Activated CD4-positive, alpha-beta T cell treated with anti-CD3 and anti-CD28 coated beads for 36 hours (primary cell): ENCODE measurements at regions not wholly inside any gene's neighbourhood (a gene's known extent, or its start where the extent isn't known, plus 50 kb on each side); places are given as distances from the start of the nearest gene placed in this dataset.
A peak's percentile ranks its signal among the peaks of the same experiment; 100 is the strongest.

Source experiments
- ATAC-seq: fragments of 200-7000 bp; cut with Tn5 transposase; one replicate; pipeline ENCODE4 v1.10.0; 2021; ENCODE audit warnings: mild to moderate bottlenecking, moderate library complexity
- CTCF ChIA-PET: fragments of 350-600 bp; sonication (Branson Sonifier 250); formaldehyde crosslinking; loops from one replicate; lab custom pipeline; 2021; ENCODE audit warnings: antibody characterized with exemption; lab: Charles Lee
- POLR2A ChIA-PET: fragments of 350-600 bp; sonication (Branson Sonifier 250); formaldehyde crosslinking; loops from one replicate; lab custom pipeline; 2021; ENCODE audit warnings: antibody characterized with exemption, inconsistent platforms; lab: Charles Lee
- DNase-seq: peaks from one replicate; pipeline ENCODE4 v3.0.0-alpha.2; 2020
- H3K27ac Mint-ChIP-seq: one replicate; pipeline ENCODE4 v1.8.0; 2021; ENCODE audit warnings: mixed read lengths
- H3K27me3 Mint-ChIP-seq: one replicate; pipeline ENCODE4 v1.8.0; 2021; ENCODE audit warnings: mixed read lengths
- H3K36me3 Mint-ChIP-seq: one replicate; pipeline ENCODE4 v1.8.0; 2021; ENCODE audit warnings: low read depth, mixed read lengths
- H3K4me1 Mint-ChIP-seq: one replicate; pipeline ENCODE4 v1.8.0; 2021; ENCODE audit warnings: mixed read lengths
- H3K4me3 Mint-ChIP-seq: one replicate; pipeline ENCODE4 v1.8.0; 2021; ENCODE audit warnings: mild to moderate bottlenecking, moderate library complexity, mixed read lengths
- H3K9me3 Mint-ChIP-seq: one replicate; pipeline ENCODE4 v1.8.0; 2021; ENCODE audit warnings: low read depth, mixed read lengths
- intact Hi-C, 2 experiments: fragments of 100-400 bp; cut with DNase I in 1 of 2; cut with micrococcal nuclease in 1 of 2; formaldehyde crosslinking; loops; one replicate each; pipeline versions ENCODE4 v1.14.2 to v1.15.1; 2022 to 2024; cut with DNase I, micrococcal nuclease

DNA sequence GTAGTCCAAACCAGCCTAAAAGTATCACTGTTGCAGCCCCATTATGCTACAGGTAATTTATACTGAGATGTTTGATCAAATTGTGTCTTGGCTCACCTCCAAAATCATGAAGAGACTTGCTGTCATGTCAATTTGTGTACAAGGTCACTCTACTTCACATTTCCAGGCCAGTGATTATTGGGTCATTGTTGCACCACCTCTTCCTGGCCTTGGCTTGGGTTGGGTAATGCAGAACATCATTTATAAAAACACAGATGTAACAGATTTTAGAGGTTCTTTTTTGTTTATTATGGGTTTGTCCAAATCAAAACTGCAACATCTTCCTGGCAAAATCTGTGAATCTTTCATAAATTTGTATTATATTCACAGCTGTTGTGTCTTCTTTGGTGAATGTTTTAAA lies 459.5 kb downstream of the ANKRD50 start:
- ATAC-seq (no peak), DNase-seq (no peak)
- Mint-ChIP-seq H3K27me3 (peaks cover 7% of the 10 kb centered on the region), H3K27ac (no peak overlapping the region), H3K9me3 (no peaks in the 10 kb centered on the region), H3K4me1 (no peaks in the 10 kb centered on the region), H3K36me3 (no peaks in the 10 kb centered on the region), H3K4me3 (no peak overlapping the region)
- CTCF ChIA-PET, result no interaction called here
- intact Hi-C loops, result no loop called here
- POLR2A ChIA-PET, result no interaction called here

GRCh38 chr4:124262211-124263179 lies 450.0 kb downstream of the ANKRD50 start:
- H3K27ac Mint-ChIP-seq, result no peak overlapping the region
- intact Hi-C loops, result loop anchor here (1.0 to 10.0 kb wide), 9 partner anchors 489 to 1658 kb away; no protein-coding TSS in a partner anchor
- ATAC-seq (peak; percentile 58), DNase-seq (peak; percentile 60)
- no peaks in the 10 kb centered on the region for H3K36me3 Mint-ChIP-seq
- H3K9me3 Mint-ChIP-seq, result no peaks in the 10 kb centered on the region
- CTCF ChIA-PET, result interaction anchor here (0.6 to 1.3 kb wide), 2 partner anchors 405 to 490 kb away, joined by 3 to 4 read pairs; no protein-coding TSS in a partner anchor
- no peaks in the 10 kb centered on the region for H3K4me1 Mint-ChIP-seq
- H3K4me3 Mint-ChIP-seq, result no peak overlapping the region
- peaks cover 2% of the 10 kb centered on the region for H3K27me3 Mint-ChIP-seq
- POLR2A ChIA-PET, result no interaction called here

GRCh38 chr4:124265701-124266100 lies 446.8 kb downstream of the ANKRD50 start:
- peaks cover 2% of the 10 kb centered on the region for H3K27me3 Mint-ChIP-seq
- CTCF ChIA-PET, result no interaction called here
- DNase-seq, result no peak
- H3K27ac Mint-ChIP-seq, result no peak overlapping the region
- intact Hi-C loops, result loop anchor here in 1 of 2 experiments (10.0 kb wide), 2 partner anchors 701 to 1661 kb away; no protein-coding TSS in a partner anchor
- no peak for ATAC-seq
- H3K36me3 Mint-ChIP-seq, result no peaks in the 10 kb centered on the region
- H3K4me3 Mint-ChIP-seq, result no peak overlapping the region
- POLR2A ChIA-PET, result interaction anchor here (0.6 kb wide), 1 partner anchor 560 kb away, joined by 3 read pairs; no protein-coding TSS in a partner anchor
- H3K4me1 Mint-ChIP-seq, result no peaks in the 10 kb centered on the region
- peaks cover 2% of the 10 kb centered on the region for H3K9me3 Mint-ChIP-seq

DNA sequence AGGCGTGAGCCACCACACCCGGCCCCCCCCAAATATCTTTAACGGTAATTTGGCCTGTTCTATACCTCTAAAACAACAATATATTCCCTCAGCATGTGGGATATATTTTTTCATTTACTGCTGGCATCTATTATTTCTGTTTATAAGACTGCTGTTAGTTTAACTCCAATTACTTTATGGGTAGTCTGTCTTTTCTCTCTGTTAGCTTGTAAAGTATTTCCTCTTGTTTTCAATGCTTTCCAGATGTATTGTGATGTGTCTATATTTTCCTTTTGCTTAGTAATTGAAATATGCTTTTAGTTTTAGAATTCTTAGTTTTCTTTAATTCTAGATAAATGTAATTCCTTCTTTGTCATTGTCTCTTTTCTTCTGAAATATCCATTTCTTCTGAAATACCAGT lies 445.8 kb downstream of the ANKRD50 start:
- H3K4me3 Mint-ChIP-seq, result no peak overlapping the region
- DNase-seq (no peak), ATAC-seq (no peak)
- intact Hi-C loops, result loop anchor here in 1 of 2 experiments (10.0 kb wide), 2 partner anchors 702 to 1662 kb away; no protein-coding TSS in a partner anchor
- ChIA-PET CTCF (no interaction called here), POLR2A (no interaction called here)
- H3K36me3 Mint-ChIP-seq, result no peaks in the 10 kb centered on the region
- H3K4me1 Mint-ChIP-seq, result no peaks in the 10 kb centered on the region
- peaks cover 6% of the 10 kb centered on the region for H3K9me3 Mint-ChIP-seq
- no peak overlapping the region for H3K27ac Mint-ChIP-seq
- peaks cover 2% of the 10 kb centered on the region for H3K27me3 Mint-ChIP-seq

- no peak overlapping the region for H3K27ac Mint-ChIP-seq
- intact Hi-C loops, result no loop called here
- CTCF ChIA-PET, result no interaction called here
These were observed 436.1 kb downstream of the ANKRD50 start for GRCh38 chr4:124276461-124276860.

GRCh38 chr4:124277691-124278090 lies 434.8 kb downstream of the ANKRD50 start:
- Mint-ChIP-seq H3K4me1 (no peaks in the 10 kb centered on the region), H3K27me3 (peaks cover 1% of the 10 kb centered on the region), H3K36me3 (no peaks in the 10 kb centered on the region), H3K4me3 (no peak overlapping the region), H3K9me3 (no peaks in the 10 kb centered on the region), H3K27ac (no peak overlapping the region)
- DNase-seq (no peak), ATAC-seq (no peak)
- ChIA-PET CTCF (no interaction called here), POLR2A (no interaction called here)
- intact Hi-C loops, result no loop called here

More at GRCh38 chr4:124276461-124276860, 436.1 kb downstream of the ANKRD50 start:
- Mint-ChIP-seq H3K4me1 (no peaks in the 10 kb centered on the region), H3K27me3 (peaks cover 2% of the 10 kb centered on the region), H3K4me3 (no peak overlapping the region), H3K36me3 (no peaks in the 10 kb centered on the region), H3K9me3 (peaks cover 3% of the 10 kb centered on the region)
- POLR2A ChIA-PET, result no interaction called here
- ATAC-seq, result no peak
- no peak for DNase-seq

- Mint-ChIP-seq H3K27me3 (no peaks in the 10 kb centered on the region), H3K27ac (no peak overlapping the region), H3K4me3 (no peak overlapping the region), H3K9me3 (no peaks in the 10 kb centered on the region), H3K4me1 (no peaks in the 10 kb centered on the region), H3K36me3 (no peaks in the 10 kb centered on the region)
- intact Hi-C loops, result no loop called here
- CTCF ChIA-PET, result no interaction called here
- POLR2A ChIA-PET, result no interaction called here
- DNase-seq (no peak), ATAC-seq (no peak)
These were observed 434.1 kb downstream of the ANKRD50 start for GRCh38 chr4:124278477-124278876.

DNA sequence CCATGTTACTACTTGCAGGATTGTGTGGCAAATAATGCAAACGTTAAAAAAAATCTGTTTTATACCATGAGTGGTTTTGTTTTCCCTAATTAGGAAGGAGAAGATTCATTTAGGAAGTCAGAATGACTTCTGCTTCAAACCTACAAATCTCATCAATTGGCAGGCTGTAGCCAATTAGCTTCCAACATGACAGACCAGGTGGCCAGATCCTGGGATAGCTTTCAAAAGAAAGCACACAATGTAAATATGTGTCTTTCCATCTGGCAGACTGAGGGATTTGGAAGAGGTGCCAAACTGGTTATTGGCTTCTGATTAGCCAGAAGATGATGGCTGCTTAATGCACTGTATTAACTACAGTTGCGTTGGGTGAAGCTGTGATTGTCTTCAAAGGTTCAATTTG lies 432.8 kb downstream of the ANKRD50 start:
- Mint-ChIP-seq H3K4me1 (no peaks in the 10 kb centered on the region), H3K36me3 (no peaks in the 10 kb centered on the region), H3K27me3 (no peaks in the 10 kb centered on the region), H3K4me3 (no peak overlapping the region), H3K27ac (no peak overlapping the region), H3K9me3 (no peaks in the 10 kb centered on the region)
- intact Hi-C loops, result no loop called here
- DNase-seq (no peak), ATAC-seq (no peak)
- ChIA-PET POLR2A (interaction anchor here (0.6 kb wide), 1 partner anchor 157 kb away, joined by 8 read pairs; no protein-coding TSS in a partner anchor), CTCF (no interaction called here)

DNA sequence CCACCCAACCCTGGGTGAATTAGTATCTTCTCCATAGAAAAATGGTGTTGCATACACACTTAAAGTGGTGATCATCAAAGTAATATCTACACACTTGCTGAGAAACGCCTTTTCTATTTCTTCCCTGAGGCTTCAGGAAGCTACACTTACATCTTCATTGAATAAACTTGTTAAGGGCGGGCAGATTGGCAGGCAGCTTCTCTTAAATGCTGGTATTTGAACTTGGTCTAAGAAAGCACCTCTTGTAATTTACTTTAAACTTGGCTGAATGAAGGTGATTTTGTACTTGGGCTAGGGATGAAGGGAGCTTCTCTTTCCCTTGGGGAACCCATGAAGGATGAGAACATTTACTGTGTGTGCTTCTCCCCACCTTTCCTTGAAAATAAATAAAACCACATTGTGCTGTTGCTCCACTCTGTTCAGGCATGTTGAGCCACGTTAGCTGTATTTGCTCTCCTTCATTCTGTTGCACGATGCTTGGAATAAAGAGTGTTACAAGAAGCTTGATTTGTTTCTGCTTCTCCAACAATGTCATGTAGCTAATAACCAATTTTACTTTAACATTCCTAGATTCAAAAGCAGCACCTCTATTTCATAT lies 430.1 kb downstream of the ANKRD50 start:
- no peak for DNase-seq
- H3K4me3 Mint-ChIP-seq, result no peak overlapping the region

GRCh38 chr4:124288706-124289486 lies 423.6 kb downstream of the ANKRD50 start:
- ATAC-seq, result no peak
- H3K36me3 Mint-ChIP-seq, result no peaks in the 10 kb centered on the region
- intact Hi-C loops, result no loop called here

More for the DNA sequence above, 430.1 kb downstream of the ANKRD50 start:
- POLR2A ChIA-PET, result interaction anchor here (0.6 kb wide), 1 partner anchor 9 kb away, joined by 3 read pairs; no protein-coding TSS in a partner anchor
- CTCF ChIA-PET, result no interaction called here
- H3K9me3 Mint-ChIP-seq, result no peaks in the 10 kb centered on the region
- ATAC-seq, result no peak
- H3K4me1 Mint-ChIP-seq, result no peaks in the 10 kb centered on the region
- H3K27ac Mint-ChIP-seq, result no peak overlapping the region
- H3K27me3 Mint-ChIP-seq, result no peaks in the 10 kb centered on the region
- H3K36me3 Mint-ChIP-seq, result no peaks in the 10 kb centered on the region
- intact Hi-C loops, result no loop called here

GRCh38 chr4:124290678-124291077 lies 421.9 kb downstream of the ANKRD50 start:
- ChIA-PET POLR2A (no interaction called here), CTCF (no interaction called here)
- H3K36me3 Mint-ChIP-seq, result no peaks in the 10 kb centered on the region
- H3K9me3 Mint-ChIP-seq, result no peaks in the 10 kb centered on the region
- H3K4me3 Mint-ChIP-seq, result no peak overlapping the region
- H3K27me3 Mint-ChIP-seq, result peaks cover 6% of the 10 kb centered on the region
- no peak overlapping the region for H3K27ac Mint-ChIP-seq
- ATAC-seq, result no peak
- intact Hi-C loops, result no loop called here
- DNase-seq, result no peak
- no peaks in the 10 kb centered on the region for H3K4me1 Mint-ChIP-seq

More at GRCh38 chr4:124288706-124289486, 423.6 kb downstream of the ANKRD50 start:
- H3K27ac Mint-ChIP-seq, result no peak overlapping the region
- H3K9me3 Mint-ChIP-seq, result no peaks in the 10 kb centered on the region
- ChIA-PET POLR2A (no interaction called here), CTCF (no interaction called here)
- no peaks in the 10 kb centered on the region for H3K4me1 Mint-ChIP-seq
- no peak for DNase-seq
- no peak overlapping the region for H3K4me3 Mint-ChIP-seq
- H3K27me3 Mint-ChIP-seq, result peaks cover 6% of the 10 kb centered on the region
